Sigmoid colon (tissue), 6 donors: ENCODE measurements at regions not wholly inside any gene's neighbourhood (a gene's known extent, or its start where the extent isn't known, plus 50 kb on each side); places are given as distances from the start of the nearest gene placed in this dataset.

Experiments
- DNase-seq: peaks from one replicate; pipeline ENCODE4 v3.0.0-alpha.2; 2019
- H3K27ac ChIP-seq, 4 donors: fragments of 200-600 bp; sonication (generic); one replicate each; pipeline ENCODE4 v1.5.1; 2016 to 2019; ENCODE audit warnings: mild to moderate bottlenecking in 1 of 4
- H3K27me3 ChIP-seq, 3 donors: fragments of 200-600 bp; sonication (generic); one replicate each; pipeline ENCODE4 v1.5.1; 2019; ENCODE audit warnings: mild to moderate bottlenecking in 1 of 3
- H3K36me3 ChIP-seq, 4 donors: fragments of 200-600 bp; sonication (generic); one replicate each; pipeline ENCODE4 v1.5.1; 2016 to 2019
- H3K4me1 ChIP-seq, 4 donors: fragments of 200-600 bp; sonication (generic); one replicate each; pipeline ENCODE4 v1.5.1; 2017 to 2019
- H3K4me3 ChIP-seq, 4 donors: fragments of 200-600 bp; sonication (generic); one replicate each; pipeline ENCODE4 v1.5.1; 2017 to 2019; ENCODE audit warnings: mild to moderate bottlenecking in 2 of 4, moderate library complexity in 1 of 4
- H3K9me3 ChIP-seq, 4 donors: fragments of 200-600 bp in 3 of 4; sonication (generic) in 3 of 4; one replicate each; pipeline versions ENCODE4 v1.5.1 to v1.6.1; 2013 to 2019
- EP300 ChIP-seq, 4 donors: sonication (generic); formaldehyde crosslinking; IDR thresholded peaks; one replicate each; pipeline ENCODE4 v1.6.1; 2017; ENCODE audit warnings: antibody characterized with exemption in 4 of 4
- POLR2A ChIP-seq, 2 donors: fragments of 450-650 bp; IDR thresholded peaks; one replicate each; pipeline ENCODE4 v1.6.1; 2016; ENCODE audit warnings: antibody characterized with exemption in 2 of 2, mild to moderate bottlenecking in 2 of 2, moderate library complexity in 2 of 2
- POLR2AphosphoS5 ChIP-seq, 4 donors: sonication (generic); formaldehyde crosslinking; IDR thresholded peaks; one replicate each; pipeline ENCODE4 v1.6.1; 2017; ENCODE audit warnings: antibody characterized with exemption in 4 of 4
- WGBS, 2 donors: extraction: QIAGEN DNeasy Blood & Tissue Kit; methylation state at CpG; one replicate each; pipeline ENCODE4 v1.1.7; 2013; 5-methylcytosine and 5-hydroxymethylcytosine counted together
- intact Hi-C: fragments of 100-400 bp; cut with DNase I; formaldehyde crosslinking; loops from one replicate; pipeline ENCODE4 v1.15.1; 2023
- TF ChIP-seq, protein P1 (sequence below), 4 experiments: fragments of 450-650 bp in 3 of 4; fragments of 200-600 bp in 1 of 4; IDR thresholded peaks; one replicate each; pipeline ENCODE4 v1.5.1; 2016 to 2019; ENCODE audit warnings: antibody characterized with exemption in 4 of 4, mild to moderate bottlenecking in 3 of 4, moderate library complexity in 2 of 4
- donor health status: healthy with polysubstance abuse.
- donor health status: healthy.

DNA sequence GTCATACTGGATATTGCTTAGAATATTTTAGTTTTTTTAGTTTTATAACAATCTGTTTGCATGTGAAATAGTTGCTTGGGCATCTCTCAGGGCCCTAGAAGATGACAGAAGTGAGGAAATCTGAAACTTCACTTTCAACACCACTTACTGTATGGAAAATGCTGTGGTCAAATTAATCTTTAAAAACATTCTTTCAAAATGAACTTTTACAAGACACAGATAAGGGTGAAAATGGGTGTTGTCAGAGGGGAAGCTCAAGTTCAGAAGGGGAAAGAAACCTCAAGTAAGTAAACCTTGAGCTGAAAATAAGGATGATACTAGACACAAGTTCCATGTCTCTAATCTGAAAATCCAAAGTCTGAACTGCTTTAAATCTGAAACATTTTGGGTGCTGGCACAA lies 1840.1 kb upstream of the RAG2 start:
- no peak for DNase-seq
- TF ChIP-seq POLR2AphosphoS5 (IDR thresholded peaks at IDR 0.05) (no peak), POLR2A (IDR thresholded peaks at IDR 0.05) (no peak), EP300 (IDR thresholded peaks at IDR 0.05) (no peak)
- TF ChIP-seq, protein P1, sequence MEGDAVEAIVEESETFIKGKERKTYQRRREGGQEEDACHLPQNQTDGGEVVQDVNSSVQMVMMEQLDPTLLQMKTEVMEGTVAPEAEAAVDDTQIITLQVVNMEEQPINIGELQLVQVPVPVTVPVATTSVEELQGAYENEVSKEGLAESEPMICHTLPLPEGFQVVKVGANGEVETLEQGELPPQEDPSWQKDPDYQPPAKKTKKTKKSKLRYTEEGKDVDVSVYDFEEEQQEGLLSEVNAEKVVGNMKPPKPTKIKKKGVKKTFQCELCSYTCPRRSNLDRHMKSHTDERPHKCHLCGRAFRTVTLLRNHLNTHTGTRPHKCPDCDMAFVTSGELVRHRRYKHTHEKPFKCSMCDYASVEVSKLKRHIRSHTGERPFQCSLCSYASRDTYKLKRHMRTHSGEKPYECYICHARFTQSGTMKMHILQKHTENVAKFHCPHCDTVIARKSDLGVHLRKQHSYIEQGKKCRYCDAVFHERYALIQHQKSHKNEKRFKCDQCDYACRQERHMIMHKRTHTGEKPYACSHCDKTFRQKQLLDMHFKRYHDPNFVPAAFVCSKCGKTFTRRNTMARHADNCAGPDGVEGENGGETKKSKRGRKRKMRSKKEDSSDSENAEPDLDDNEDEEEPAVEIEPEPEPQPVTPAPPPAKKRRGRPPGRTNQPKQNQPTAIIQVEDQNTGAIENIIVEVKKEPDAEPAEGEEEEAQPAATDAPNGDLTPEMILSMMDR (IDR thresholded peaks at IDR 0.05) = no peak
- intact Hi-C loops = no loop called here
- H3K27me3 ChIP-seq = no peaks in the 10 kb centered on the region
- H3K27ac ChIP-seq = no peak overlapping the region
- no peaks in the 10 kb centered on the region for H3K36me3 ChIP-seq
- no peaks in the 10 kb centered on the region for H3K4me1 ChIP-seq
- no peak overlapping the region for H3K4me3 ChIP-seq
- H3K9me3 ChIP-seq = no peaks in the 10 kb centered on the region

DNA sequence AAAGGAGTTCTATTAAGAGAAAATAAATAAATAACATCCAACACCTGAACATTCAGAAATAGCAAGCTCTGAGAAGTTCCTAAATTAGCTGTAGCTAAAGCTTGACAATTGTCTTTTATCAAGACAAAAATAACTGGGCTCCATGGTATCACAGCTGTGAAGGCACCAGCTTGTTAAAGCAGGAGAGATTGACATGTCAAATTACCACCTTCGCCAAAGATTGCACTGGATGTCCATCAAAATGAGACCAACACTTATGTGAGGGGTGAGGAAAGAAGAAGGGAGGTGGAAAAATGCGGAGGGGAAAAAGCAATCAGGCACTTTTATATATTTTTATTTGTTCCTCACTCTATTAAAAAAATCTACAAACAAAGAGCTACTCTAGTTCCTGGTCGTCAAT lies 1827.5 kb upstream of the RAG2 start:
- H3K9me3 ChIP-seq = peaks cover 0 to 7% (median 0%) of the 10 kb centered on the region in 4 donors
- no peaks in the 10 kb centered on the region for H3K36me3 ChIP-seq
- DNase-seq = no peak
- WGBS, 2 donors = 82 to 88% methylated on average over 3 of the region's 3 CpGs
- H3K27me3 ChIP-seq = no peaks in the 10 kb centered on the region
- H3K4me1 ChIP-seq = no peaks in the 10 kb centered on the region
- intact Hi-C loops = no loop called here
- H3K4me3 ChIP-seq = no peak overlapping the region
- TF ChIP-seq POLR2A (IDR thresholded peaks at IDR 0.05) (no peak), POLR2AphosphoS5 (IDR thresholded peaks at IDR 0.05) (no peak), EP300 (IDR thresholded peaks at IDR 0.05) (no peak)
- TF ChIP-seq, protein P1 (IDR thresholded peaks at IDR 0.05) = no peak
- no peak overlapping the region for H3K27ac ChIP-seq

DNA sequence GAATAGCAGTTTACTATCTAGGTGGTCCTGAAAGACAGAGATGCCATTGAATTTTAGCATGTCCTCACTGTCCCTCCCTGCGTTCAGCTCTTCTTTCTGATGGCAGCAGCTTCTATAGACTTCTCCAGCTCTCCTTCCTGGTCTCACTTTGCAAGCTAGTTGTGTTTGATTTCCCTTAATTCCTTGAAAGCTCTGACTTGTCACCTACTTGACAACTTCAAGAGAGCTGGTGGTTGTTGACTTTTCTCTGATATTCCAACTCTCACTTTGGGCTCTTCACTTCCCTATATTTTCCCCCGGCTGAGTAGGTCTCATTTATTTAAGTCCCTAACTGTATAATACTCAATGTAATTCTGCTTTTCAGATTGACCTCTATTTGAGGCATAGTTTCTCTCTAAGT lies 1825.0 kb upstream of the RAG2 start:
- DNase-seq = no peak
- H3K36me3 ChIP-seq = no peaks in the 10 kb centered on the region
- intact Hi-C loops = no loop called here
- 59 to 67% methylated on average over 2 of the region's 2 CpGs for WGBS, 2 donors
- no peaks in the 10 kb centered on the region for H3K4me1 ChIP-seq
- H3K27ac ChIP-seq = no peak overlapping the region
- H3K4me3 ChIP-seq = no peak overlapping the region
- H3K27me3 ChIP-seq = no peaks in the 10 kb centered on the region
- peaks cover 0 to 4% (median 0%) of the 10 kb centered on the region in 4 donors for H3K9me3 ChIP-seq
- TF ChIP-seq POLR2A (IDR thresholded peaks at IDR 0.05) = no peak
- TF ChIP-seq, protein P1 (IDR thresholded peaks at IDR 0.05) = no peak
- TF ChIP-seq EP300 (IDR thresholded peaks at IDR 0.05) = no peak

DNA sequence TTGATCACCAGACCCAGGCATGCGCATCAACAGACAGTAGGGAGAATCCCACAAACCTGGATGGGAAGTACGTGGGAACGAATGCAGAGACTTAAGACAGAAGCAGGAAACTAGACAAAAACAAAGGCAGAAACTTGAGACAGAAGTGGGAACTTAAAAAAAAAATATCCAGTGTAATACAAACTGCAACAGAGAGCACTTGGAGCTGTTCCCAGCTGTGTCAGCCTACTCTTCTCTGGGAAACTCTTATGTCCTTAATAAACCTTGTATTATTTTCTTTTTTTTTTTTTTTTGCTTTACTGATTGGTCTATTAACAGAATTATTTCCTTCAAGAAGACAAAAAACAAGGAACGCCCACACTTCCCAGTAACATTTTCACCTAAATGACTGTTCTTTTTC lies 1818.1 kb upstream of the RAG2 start:
- intact Hi-C loops = no loop called here
- TF ChIP-seq, protein P1 (IDR thresholded peaks at IDR 0.05) = no peak
- TF ChIP-seq POLR2A (IDR thresholded peaks at IDR 0.05) = no peak
- no peak for TF ChIP-seq EP300 (IDR thresholded peaks at IDR 0.05)
- TF ChIP-seq POLR2AphosphoS5 (IDR thresholded peaks at IDR 0.05) = no peak
- 76 to 81% methylated on average over 4 of the region's 4 CpGs for WGBS, 2 donors
- H3K27ac ChIP-seq = no peak overlapping the region
- no peaks in the 10 kb centered on the region for H3K4me1 ChIP-seq
- peaks cover 0 to 7% (median 0%) of the 10 kb centered on the region in 4 donors for H3K9me3 ChIP-seq
- DNase-seq = no peak
- H3K36me3 ChIP-seq = no peaks in the 10 kb centered on the region
- no peak overlapping the region for H3K4me3 ChIP-seq
- no peaks in the 10 kb centered on the region for H3K27me3 ChIP-seq

- H3K4me3 ChIP-seq = no peak overlapping the region
- no peak for DNase-seq
- intact Hi-C loops = no loop called here
- WGBS, 2 donors = 51 to 66% methylated on average over 2 of the region's 2 CpGs
- no peaks in the 10 kb centered on the region for H3K27me3 ChIP-seq
- no peaks in the 10 kb centered on the region for H3K36me3 ChIP-seq
- H3K9me3 ChIP-seq = peaks cover 0 to 5% (median 0%) of the 10 kb centered on the region in 4 donors
- TF ChIP-seq POLR2A (IDR thresholded peaks at IDR 0.05) = no peak
- no peak for TF ChIP-seq EP300 (IDR thresholded peaks at IDR 0.05)
- TF ChIP-seq, protein P1 (IDR thresholded peaks at IDR 0.05) = no peak
- TF ChIP-seq POLR2AphosphoS5 (IDR thresholded peaks at IDR 0.05) = no peak
- no peak overlapping the region for H3K27ac ChIP-seq
- no peaks in the 10 kb centered on the region for H3K4me1 ChIP-seq
Measured at GRCh38 chr11:38411149-38411548, 1813.1 kb upstream of the RAG2 start.
